SK-N-SH (cell line): ENCODE measurements at regions not wholly inside any gene's neighbourhood (a gene's known extent, or its start where the extent isn't known, plus 50 kb on each side); places are given as distances from the start of the nearest gene placed in this dataset.

Experiments used
- CTCF ChIA-PET: fragments of 300-600, 350-600 bp; formaldehyde crosslinking; extraction: SDS; loops from one replicate; lab custom pipeline; 2021; lab: Yijun Ruan, JAX
- POLR2A ChIA-PET: fragments of 350-600 bp; sonication (Branson Sonifier 250); formaldehyde crosslinking; extraction: SDS; loops from one replicate; lab custom pipeline; 2020; ENCODE audit warnings: antibody characterized with exemption, inconsistent platforms; lab: Yijun Ruan, JAX
- DNase-seq: peaks from one replicate; pipeline ENCODE4 v3.0.0; 2012
- H2AFZ ChIP-seq: fragments of 200-600 bp; sonication (generic); 2 replicates; pipeline ENCODE4 v1.8.1; 2016; ENCODE audit warnings: antibody characterized with exemption, mild to moderate bottlenecking, low read depth
- H3F3A ChIP-seq: fragments of 200-600 bp; sonication (generic); replicated peaks from 2 replicates; pipeline ENCODE3; 2016; ENCODE audit warnings: antibody characterized with exemption, mild to moderate bottlenecking; ENCODE audit not compliant: insufficient read depth
- H3K27ac ChIP-seq, 2 experiments: fragments of 200-500 bp in 1 of 2; fragments of 200-600 bp in 1 of 2; sonication (Bioruptor generic) in 1 of 2; sonication (generic), shearing (Covaris generic) in 1 of 2; 2 replicates each; pipeline versions ENCODE4 v1.5.1 to v1.6.1; 2014 to 2016; ENCODE audit warnings: low read depth in 2 of 2, inconsistent platforms in 1 of 2, low read length in 1 of 2, mild to moderate bottlenecking in 1 of 2, mixed read lengths in 1 of 2
- H3K27me3 ChIP-seq: fragments of 200-600 bp; sonication (generic), shearing (Covaris generic); 2 replicates; pipeline ENCODE4 v1.6.1; 2016; ENCODE audit warnings: mixed run types; ENCODE audit not compliant: insufficient read depth
- H3K36me3 ChIP-seq, 2 experiments: fragments of 200-500 bp in 1 of 2; fragments of 200-600 bp in 1 of 2; sonication (Bioruptor generic) in 1 of 2; sonication (generic) in 1 of 2; replicated peaks in 1 of 2; 2 replicates each; pipeline versions ENCODE3 to v1.5.1; 2014 to 2016; ENCODE audit warnings: low read length in 1 of 2, mild to moderate bottlenecking in 1 of 2; ENCODE audit not compliant: insufficient read depth in 2 of 2, control insufficient read depth in 1 of 2
- H3K4me1 ChIP-seq, 2 experiments: fragments of 200-500 bp in 1 of 2; fragments of 200-600 bp in 1 of 2; sonication (Bioruptor generic) in 1 of 2; sonication (generic), shearing (Covaris generic) in 1 of 2; 2 replicates each; pipeline versions ENCODE4 v1.5.1 to v1.6.1; 2014 to 2016; ENCODE audit warnings: low read depth in 1 of 2, low read length in 1 of 2, mixed run types in 1 of 2; ENCODE audit not compliant: insufficient read depth in 2 of 2, control insufficient read depth in 1 of 2
- H3K4me2 ChIP-seq: fragments of 200-600 bp; sonication (generic), shearing (Covaris generic); 2 replicates; pipeline ENCODE4 v1.6.1; 2017; ENCODE audit warnings: mixed run types
- H3K4me3 ChIP-seq, 2 experiments: fragments of 200-500 bp in 1 of 2; fragments of 200-600 bp in 1 of 2; sonication (Bioruptor generic) in 1 of 2; sonication (generic), shearing (Covaris generic) in 1 of 2; 2 replicates each; pipeline versions ENCODE4 v1.5.1 to v1.8.1; 2014 to 2016; ENCODE audit warnings: low read depth in 2 of 2, inconsistent platforms in 1 of 2, low read length in 1 of 2, mild to moderate bottlenecking in 1 of 2, mixed read lengths in 1 of 2, moderate library complexity in 1 of 2
- H3K79me2 ChIP-seq: fragments of 200-600 bp; sonication (generic); 2 replicates; pipeline ENCODE4 v1.8.1; 2017; ENCODE audit warnings: mild to moderate bottlenecking; ENCODE audit not compliant: insufficient read depth
- H3K9ac ChIP-seq: fragments of 200-600 bp; sonication (generic); 2 replicates; pipeline ENCODE4 v1.6.1; 2017; ENCODE audit warnings: mixed run types
- H3K9me2 ChIP-seq: fragments of 200-600 bp; sonication (generic); 2 replicates; pipeline ENCODE4 v1.6.1; 2017; ENCODE audit warnings: mixed run types
- H3K9me3 ChIP-seq: fragments of 200-600 bp; sonication (generic); 2 replicates; pipeline ENCODE4 v1.6.1; 2017; ENCODE audit warnings: mixed run types, mild to moderate bottlenecking, moderate library complexity
- H4K20me1 ChIP-seq: fragments of 200-600 bp; sonication (generic); 2 replicates; pipeline ENCODE4 v1.6.1; 2017; ENCODE audit warnings: mild to moderate bottlenecking, mixed run types; ENCODE audit not compliant: insufficient read depth
- CHD2 ChIP-seq: fragments of 150-350 bp; IDR thresholded peaks from 2 replicates; pipeline ENCODE4 v1.6.1; 2018; ENCODE audit warnings: low read length; ENCODE audit not compliant: partially characterized antibody
- ELF1 ChIP-seq: IDR thresholded peaks from 2 replicates; pipeline ENCODE4 v1.4.0; 2012
- PBX3 ChIP-seq: IDR thresholded peaks from 2 replicates; pipeline ENCODE4; 2012
- POLR2AphosphoS5 ChIP-seq: IDR thresholded peaks from 2 replicates; pipeline ENCODE4 v1.6.1; 2012; ENCODE audit warnings: low read depth, low read length
- RAD21 ChIP-seq: IDR thresholded peaks from 2 replicates; pipeline ENCODE4 v1.6.1; 2012; ENCODE audit warnings: mild to moderate bottlenecking, low read length
- RCOR1 ChIP-seq: fragments of 150-350 bp; IDR thresholded peaks from 2 replicates; pipeline ENCODE4 v1.6.1; 2017; ENCODE audit warnings: antibody characterized with exemption, low read length
- REST ChIP-seq: IDR thresholded peaks from 2 replicates; pipeline ENCODE4 v1.6.1; 2012; ENCODE audit warnings: mild to moderate bottlenecking, low read depth, low read length, moderate library complexity
- RFX5 ChIP-seq: IDR thresholded peaks from 2 replicates; pipeline ENCODE4 v1.6.1; 2012; ENCODE audit warnings: mild to moderate bottlenecking, improper control_type of control experiment, low read length
- SIN3A ChIP-seq: IDR thresholded peaks from 2 replicates; pipeline ENCODE4 v1.6.1; 2012; ENCODE audit warnings: low read depth, mild to moderate bottlenecking, low read length, moderate library complexity, borderline replicate concordance
- TCF12 ChIP-seq: IDR thresholded peaks from 2 replicates; pipeline ENCODE4 v1.4.0; 2012
- USF1 ChIP-seq: IDR thresholded peaks from 2 replicates; pipeline ENCODE4 v1.4.0; 2012; ENCODE audit warnings: low read depth, borderline replicate concordance
- WGBS: methylation state at CpG from one replicate; pipeline ENCODE4 v1.1.6; 2017; ENCODE audit warnings: low lambda C conversion rate; 5-methylcytosine and 5-hydroxymethylcytosine counted together

GRCh38 chr5:153352685-153353219 is 137.7 kb upstream of the GRIA1 start (continued):
- TF ChIP-seq REST, result no peak
- no peak for TF ChIP-seq POLR2AphosphoS5
- TF ChIP-seq ELF1, result no peak
- TF ChIP-seq TCF12, result no peak
- TF ChIP-seq, all 33 proteins: peak for 0

GRCh38 chr5:153357493-153358112 is 132.9 kb upstream of the GRIA1 start:
- CTCF ChIA-PET, result interaction anchor here (1.0 to 1.1 kb wide), 2 partner anchors 15 to 91 kb away, joined by 4 read pairs; no protein-coding TSS in a partner anchor
- H3K79me2 ChIP-seq, result no peaks in the 10 kb centered on the region
- no peak overlapping the region for H3K9ac ChIP-seq
- no peaks in the 10 kb centered on the region for H3F3A ChIP-seq
- H3K36me3 ChIP-seq, result no peaks in the 10 kb centered on the region
- no peak for TF ChIP-seq RCOR1
- no peak for TF ChIP-seq USF1
- no peak for TF ChIP-seq SIN3A
- TF ChIP-seq RFX5, result no peak
- TF ChIP-seq PBX3, result no peak
- no peak for TF ChIP-seq ELF1
- no peak for TF ChIP-seq REST
- TF ChIP-seq CHD2, result no peak
- no peak for TF ChIP-seq RAD21
- H3K27me3 ChIP-seq, result no peaks in the 10 kb centered on the region
- H3K27ac ChIP-seq, result no peak overlapping the region
- no peaks in the 10 kb centered on the region for H3K9me2 ChIP-seq
- WGBS, result 66% methylated on average over 3 of the region's 3 CpGs
- H3K4me1 ChIP-seq, result no peaks in the 10 kb centered on the region
- H2AFZ ChIP-seq, result no peak overlapping the region
- H3K4me2 ChIP-seq, result no peak overlapping the region
- H3K4me3 ChIP-seq, result no peak overlapping the region
- POLR2A ChIA-PET, result no interaction called here
- no peaks in the 10 kb centered on the region for H3K9me3 ChIP-seq
- H4K20me1 ChIP-seq, result no peaks in the 10 kb centered on the region
- no peak for DNase-seq
